Neural cell (in vitro differentiated cells): ENCODE measurements at regions not wholly inside any gene's neighbourhood (a gene's known extent, or its start where the extent isn't known, plus 50 kb on each side); places are given as distances from the start of the nearest gene placed in this dataset.

ENCODE experiments used
- H2AFZ ChIP-seq: fragments of 200-600, 300-800 bp; sonication (generic), shearing (Covaris generic); 2 replicates; pipeline ENCODE4 v1.6.0; 2014; ENCODE audit warnings: low read depth, mild to moderate bottlenecking, antibody characterized with exemption, low read length, moderate library complexity
- H3F3A ChIP-seq: fragments of 200-600 bp; shearing (Covaris generic); 2 replicates; pipeline ENCODE4 v1.6.1; 2016; ENCODE audit warnings: mild to moderate bottlenecking, moderate library complexity, mixed read lengths, antibody characterized with exemption, low read length; ENCODE audit not compliant: insufficient read depth, poor library complexity, severe bottlenecking
- H3K27ac ChIP-seq: fragments of 200-600, 300-800 bp; sonication (generic), shearing (Covaris generic); 2 replicates; pipeline ENCODE4 v1.5.1; 2014; ENCODE audit warnings: mild to moderate bottlenecking, low read length, moderate library complexity
- H3K27me3 ChIP-seq: fragments of 300-800, 200-600 bp; sonication (generic), shearing (Covaris generic); 2 replicates; pipeline ENCODE4 v1.6.0; 2014; ENCODE audit warnings: mild to moderate bottlenecking, low read depth, low read length, moderate library complexity; ENCODE audit not compliant: insufficient read depth
- H3K36me3 ChIP-seq: fragments of 300-800, 200-600 bp; sonication (generic), shearing (Covaris generic); 2 replicates; pipeline ENCODE4 v1.5.1; 2014; ENCODE audit warnings: mild to moderate bottlenecking, antibody characterized with exemption, low read length, moderate library complexity; ENCODE audit not compliant: insufficient read depth
- H3K4me2 ChIP-seq: fragments of 300-800, 200-600 bp; sonication (generic), shearing (Covaris generic); 2 replicates; pipeline ENCODE4 v1.6.0; 2014; ENCODE audit warnings: mild to moderate bottlenecking, low read length
- H3K4me3 ChIP-seq: fragments of 300-800, 200-600 bp; sonication (generic), shearing (Covaris generic); 2 replicates; pipeline ENCODE4 v1.5.1; 2014; ENCODE audit warnings: mild to moderate bottlenecking, low read length, moderate library complexity
- H3K79me2 ChIP-seq: fragments of 200-600 bp; shearing (Covaris generic); replicated peaks from 2 replicates; pipeline ENCODE4 v1.6.0; 2014; ENCODE audit warnings: mild to moderate bottlenecking, low read length, moderate library complexity; ENCODE audit not compliant: insufficient read depth
- H3K9ac ChIP-seq: fragments of 300-800, 200-600 bp; sonication (generic), shearing (Covaris generic); 2 replicates; pipeline ENCODE4 v1.6.1; 2016; ENCODE audit warnings: mild to moderate bottlenecking, low read length, mixed read lengths
- H3K9me2 ChIP-seq: fragments of 200-600 bp; shearing (Covaris generic); 2 replicates; pipeline ENCODE4 v1.6.1; 2016; ENCODE audit warnings: mild to moderate bottlenecking, low read length, mixed read lengths; ENCODE audit not compliant: insufficient read depth
- H3K9me3 ChIP-seq: fragments of 200-600, 300-800 bp; sonication (generic), shearing (Covaris generic); 2 replicates; pipeline ENCODE4 v1.6.1; 2016; ENCODE audit warnings: mild to moderate bottlenecking, mixed run types, low read length, moderate library complexity, mixed read lengths
- H4K20me1 ChIP-seq: fragments of 200-600 bp; shearing (Covaris generic); 2 replicates; pipeline ENCODE4 v1.6.1; 2016; ENCODE audit warnings: mild to moderate bottlenecking, mixed run types; ENCODE audit not compliant: insufficient read depth
- CTCF ChIP-seq: fragments of 450-650 bp; IDR thresholded peaks from 2 replicates; pipeline ENCODE4 v1.5.1; 2014; ENCODE audit warnings: antibody characterized with exemption, mild to moderate bottlenecking, moderate library complexity; ENCODE audit not compliant: poor library complexity, severe bottlenecking
- EP300 ChIP-seq: fragments of 450-650 bp; conservative IDR thresholded peaks from 2 replicates; pipeline ENCODE4 v1.6.1; 2014; ENCODE audit warnings: antibody characterized with exemption, mild to moderate bottlenecking, moderate library complexity; ENCODE audit not compliant: poor library complexity, severe bottlenecking
- EZH2 ChIP-seq: fragments of 200-600, 300-800 bp; shearing (Covaris generic), sonication (generic); IDR thresholded peaks from 2 replicates; pipeline ENCODE4 v1.6.1; 2014; ENCODE audit warnings: antibody characterized with exemption, low read length, borderline replicate concordance, mild to moderate bottlenecking; ENCODE audit not compliant: insufficient read depth, poor library complexity, severe bottlenecking
- MXI1 ChIP-seq: fragments of 450-650 bp; conservative IDR thresholded peaks from 2 replicates; pipeline ENCODE4 v1.6.1; 2014; ENCODE audit warnings: antibody characterized with exemption, mild to moderate bottlenecking; ENCODE audit not compliant: poor library complexity, severe bottlenecking
- POLR2AphosphoS5 ChIP-seq: IDR thresholded peaks from 2 replicates; pipeline ENCODE4 v1.6.1; 2012
- RAD21 ChIP-seq: fragments of 450-650 bp; conservative IDR thresholded peaks from 2 replicates; pipeline ENCODE4 v1.6.1; 2014; ENCODE audit warnings: antibody characterized with exemption, mild to moderate bottlenecking, moderate library complexity
- REST ChIP-seq: IDR thresholded peaks from 2 replicates; pipeline ENCODE4 v1.6.1; 2012; ENCODE audit warnings: borderline replicate concordance
- SMC3 ChIP-seq: fragments of 450-650 bp; conservative IDR thresholded peaks from 2 replicates; pipeline ENCODE4 v1.6.1; 2014; ENCODE audit warnings: antibody characterized with exemption, mild to moderate bottlenecking, moderate library complexity; ENCODE audit not compliant: poor library complexity
- TAF1 ChIP-seq: IDR thresholded peaks from 2 replicates; pipeline ENCODE4 v1.6.1; 2012; ENCODE audit warnings: low read depth

DNA sequence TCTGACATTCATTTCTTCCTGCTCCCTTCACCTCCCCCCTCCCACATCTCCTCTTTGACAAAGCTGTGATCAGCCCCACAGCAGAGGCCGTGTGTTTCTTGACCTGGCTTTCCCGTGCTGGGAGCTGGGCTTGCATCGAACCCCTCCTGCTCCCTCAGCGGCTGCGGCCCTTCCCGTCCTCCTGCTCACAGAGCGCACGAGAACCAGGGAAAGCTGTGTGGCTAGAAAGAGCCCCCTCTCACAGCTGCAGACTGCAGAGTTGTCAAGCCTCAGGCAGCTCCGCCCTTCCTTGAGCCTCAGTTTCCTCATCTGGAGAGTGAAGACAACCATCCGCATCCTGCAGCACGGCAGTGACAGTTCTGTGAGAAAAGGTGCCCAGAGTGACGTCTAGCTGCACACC, 65.7 kb upstream of the GLI2 start:
- no peaks in the 10 kb centered on the region for H3F3A ChIP-seq
- H3K4me2 ChIP-seq = no peak overlapping the region
- no peak overlapping the region for H3K27ac ChIP-seq
- H3K27me3 ChIP-seq = no peaks in the 10 kb centered on the region
- peaks cover 7% of the 10 kb centered on the region for H3K9me3 ChIP-seq
- no peak overlapping the region for H3K9ac ChIP-seq
- H3K36me3 ChIP-seq = no peaks in the 10 kb centered on the region
- H3K4me3 ChIP-seq = no peak overlapping the region
- no peak overlapping the region for H2AFZ ChIP-seq
- H3K79me2 ChIP-seq = no peaks in the 10 kb centered on the region
- no peak for TF ChIP-seq MXI1
- TF ChIP-seq POLR2AphosphoS5 = no peak
- no peak for TF ChIP-seq RAD21
- no peak for TF ChIP-seq EP300
- TF ChIP-seq CTCF = no peak
- TF ChIP-seq SMC3 = no peak
- TF ChIP-seq REST = no peak
- TF ChIP-seq EZH2 = no peak
- no peak for TF ChIP-seq TAF1
- H4K20me1 ChIP-seq = no peaks in the 10 kb centered on the region
- no peaks in the 10 kb centered on the region for H3K9me2 ChIP-seq

GRCh38 chr2:120670371-120670770, 65.3 kb upstream of the GLI2 start:
- H3K36me3 ChIP-seq = no peaks in the 10 kb centered on the region
- H3F3A ChIP-seq = no peaks in the 10 kb centered on the region
- H3K79me2 ChIP-seq = no peaks in the 10 kb centered on the region
- peaks cover 7% of the 10 kb centered on the region for H3K9me3 ChIP-seq
- H3K9ac ChIP-seq = no peak overlapping the region
- no peaks in the 10 kb centered on the region for H3K27me3 ChIP-seq
- no peak overlapping the region for H2AFZ ChIP-seq
- H4K20me1 ChIP-seq = no peaks in the 10 kb centered on the region
- no peak overlapping the region for H3K27ac ChIP-seq
- no peak overlapping the region for H3K4me2 ChIP-seq
- H3K9me2 ChIP-seq = no peaks in the 10 kb centered on the region
- no peak overlapping the region for H3K4me3 ChIP-seq
- TF ChIP-seq MXI1 = no peak
- no peak for TF ChIP-seq EP300
- no peak for TF ChIP-seq TAF1
- TF ChIP-seq SMC3 = no peak
- no peak for TF ChIP-seq RAD21
- no peak for TF ChIP-seq CTCF
- no peak for TF ChIP-seq REST
- no peak for TF ChIP-seq POLR2AphosphoS5
